AG10803 (cell line): ENCODE measurements at regions not wholly inside any gene's neighbourhood (a gene's known extent, or its start where the extent isn't known, plus 50 kb on each side); places are given as distances from the start of the nearest gene placed in this dataset.

Source experiments
- DNase-seq: peaks from one replicate; pipeline ENCODE4 v3.0.0; 2010; ENCODE audit warnings: low read depth
- H3K4me3 ChIP-seq: 2 replicates; pipeline ENCODE4 v1.5.1; 2011; ENCODE audit warnings: mild to moderate bottlenecking, low read length, control low read depth
- CTCF ChIP-seq: conservative IDR thresholded peaks from 2 replicates; pipeline ENCODE4 v1.5.1; 2011; ENCODE audit warnings: mild to moderate bottlenecking, low read length, control low read depth, inconsistent platforms

GRCh38 chr22:49169074-49169744 is 658.5 kb downstream of the BRD1 start:
- TF ChIP-seq CTCF, result no peak
- DNase-seq, result no peak
- no peak overlapping the region for H3K4me3 ChIP-seq

- no peak overlapping the region for H3K4me3 ChIP-seq
- no peak for DNase-seq
- no peak for TF ChIP-seq CTCF
Observed at GRCh38 chr22:49168219-49168813, 659.4 kb downstream of the BRD1 start.

GRCh38 chr22:49166746-49167145 is 660.9 kb downstream of the BRD1 start:
- H3K4me3 ChIP-seq, result no peak overlapping the region
- no peak for DNase-seq
- no peak for TF ChIP-seq CTCF

GRCh38 chr22:49166211-49166610 is 661.5 kb downstream of the BRD1 start:
- no peak overlapping the region for H3K4me3 ChIP-seq
- no peak for TF ChIP-seq CTCF
- DNase-seq, result no peak

GRCh38 chr22:49164773-49165320 is 662.8 kb downstream of the BRD1 start:
- no peak overlapping the region for H3K4me3 ChIP-seq
- DNase-seq, result no peak
- no peak for TF ChIP-seq CTCF

- no peak overlapping the region for H3K4me3 ChIP-seq
- no peak for DNase-seq
- no peak for TF ChIP-seq CTCF
Observed at GRCh38 chr22:49163960-49164690, 663.5 kb downstream of the BRD1 start.
